GM18873 (cell line): ENCODE measurements at regions not wholly inside any gene's neighbourhood (a gene's known extent, or its start where the extent isn't known, plus 50 kb on each side); places are given as distances from the start of the nearest gene placed in this dataset.
"Not testable (repeated sequence)": the region's sequence is repeated elsewhere in the genome, so short reads cannot be mapped to it uniquely, and the experiment has no call there.

Experiments used
- ATAC-seq: cut with Tn5 transposase; IDR thresholded peaks from one replicate; pipeline ENCODE4 v1.9.1; 2021; ENCODE audit warnings: mild to moderate bottlenecking, moderate library complexity, moderate number of reproducible peaks; ENCODE audit not compliant: unreplicated experiment, low FRiP score

- not testable (repeated sequence) for ATAC-seq
Measured at GRCh38 chr7:76736724-76737123, 109.6 kb upstream of the POMZP3 start.

DNA sequence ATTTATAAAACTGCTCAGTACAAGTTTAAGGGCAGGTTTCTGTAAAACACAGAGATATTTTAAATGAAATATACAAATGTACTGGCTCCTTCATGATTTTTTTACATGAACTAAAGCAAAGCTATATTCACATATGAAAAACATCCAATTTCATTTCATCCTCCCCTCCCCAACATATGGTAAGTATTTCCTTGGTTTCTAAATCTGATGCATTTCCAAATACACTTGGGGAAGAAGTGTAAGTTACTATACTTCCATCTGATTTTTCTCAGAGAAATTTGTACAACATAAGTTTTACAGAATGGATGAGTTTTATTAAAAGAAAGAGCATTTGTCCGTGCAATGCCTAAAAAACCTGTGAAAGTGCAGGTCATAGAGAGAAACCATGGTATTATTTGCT lies 109.0 kb upstream of the POMZP3 start:
- not testable (repeated sequence) for ATAC-seq

- not testable (repeated sequence) for ATAC-seq
Measured at GRCh38 chr7:76735668-76736067, 108.6 kb upstream of the POMZP3 start.

- ATAC-seq = not testable (repeated sequence)
Measured at GRCh38 chr7:76728571-76728974, 101.5 kb upstream of the POMZP3 start.

- not testable (repeated sequence) for ATAC-seq
Measured at GRCh38 chr7:76723928-76724327, 96.8 kb upstream of the POMZP3 start.

GRCh38 chr7:76716551-76716950 lies 89.5 kb upstream of the POMZP3 start:
- ATAC-seq = not testable (repeated sequence)

- ATAC-seq = not testable (repeated sequence)
Measured at GRCh38 chr7:76712926-76713325, 85.8 kb upstream of the POMZP3 start.

- ATAC-seq = not testable (repeated sequence)
Measured at GRCh38 chr7:76711648-76712047, 84.6 kb upstream of the POMZP3 start.

DNA sequence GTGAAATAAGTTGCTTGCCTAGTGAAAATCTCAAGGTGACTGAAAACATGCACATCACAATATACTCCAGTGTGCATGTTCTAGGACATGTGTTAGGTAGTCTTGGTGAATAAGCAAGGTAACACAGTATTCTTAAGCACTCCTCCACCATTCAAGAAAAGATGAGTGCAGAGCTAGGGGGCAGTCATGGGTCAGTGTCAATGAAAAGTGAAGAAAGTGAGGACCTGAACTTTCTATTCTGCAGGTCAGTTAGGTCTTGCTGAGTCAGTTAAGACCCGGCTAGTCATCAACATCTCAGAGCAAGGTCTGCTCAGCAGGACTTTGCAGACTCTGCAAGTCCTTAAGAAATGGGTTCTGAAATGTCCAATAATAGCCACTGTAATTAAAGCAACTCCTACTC lies 82.6 kb upstream of the POMZP3 start:
- ATAC-seq = not testable (repeated sequence)

DNA sequence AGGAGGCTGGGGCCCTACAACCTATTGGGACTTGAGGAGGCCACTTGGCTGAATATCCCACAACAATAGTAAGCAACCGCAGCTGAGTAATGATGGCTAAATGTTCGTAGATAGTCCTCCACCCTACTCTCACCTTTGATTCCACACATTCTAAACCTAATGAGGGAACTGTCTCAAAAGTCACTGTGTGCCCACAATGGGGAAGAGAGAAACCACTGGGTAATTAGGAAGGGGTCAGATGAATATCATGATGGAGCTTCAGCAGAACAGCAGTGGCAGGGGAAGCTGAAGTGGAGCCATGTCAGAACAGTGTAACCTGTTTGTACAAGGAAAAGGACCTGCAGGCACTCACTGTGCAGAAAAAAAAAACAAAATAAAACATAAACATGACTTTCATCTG lies 81.4 kb upstream of the POMZP3 start:
- not testable (repeated sequence) for ATAC-seq

GRCh38 chr7:76703815-76704214 lies 76.7 kb upstream of the POMZP3 start:
- ATAC-seq = not testable (repeated sequence)

DNA sequence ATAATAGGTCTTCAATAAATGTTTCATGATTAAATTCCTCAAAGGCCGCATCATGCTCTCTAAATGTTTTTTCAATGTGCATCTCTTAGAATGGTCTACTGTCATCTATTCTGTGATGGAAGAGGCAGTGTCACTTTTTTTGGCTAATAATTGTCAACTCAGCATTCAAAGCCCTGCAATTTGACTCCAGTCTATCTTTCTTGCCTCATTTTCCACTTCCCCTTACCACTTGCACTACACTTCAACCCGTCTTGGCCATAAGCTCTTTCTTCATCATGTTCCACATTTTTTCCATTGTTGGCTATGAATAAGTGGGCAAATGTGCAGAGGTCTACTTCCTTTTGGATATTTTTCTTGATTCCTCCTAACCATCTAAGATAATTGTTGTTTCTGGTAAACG lies 59.2 kb upstream of the POMZP3 start:
- not testable (repeated sequence) for ATAC-seq

DNA sequence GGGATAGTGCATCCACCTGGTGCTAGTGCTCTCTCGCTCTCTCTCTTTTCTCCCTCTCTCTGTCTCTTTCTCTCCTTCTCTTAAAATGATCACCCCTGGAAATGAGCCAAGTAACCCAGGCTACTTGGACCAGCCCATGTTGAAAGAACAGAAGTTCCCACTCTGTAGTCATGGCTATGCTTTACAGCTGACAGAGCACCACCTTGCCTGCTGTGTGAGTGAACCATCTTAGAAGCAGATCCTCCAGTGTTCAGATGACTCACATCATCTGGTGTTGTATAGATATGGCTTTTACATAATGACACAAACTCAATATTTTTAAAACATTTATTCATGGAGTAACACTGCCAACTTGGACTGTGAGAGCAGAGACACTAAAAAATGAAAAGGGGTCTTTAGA lies 57.7 kb upstream of the POMZP3 start:
- ATAC-seq = not testable (repeated sequence)

DNA sequence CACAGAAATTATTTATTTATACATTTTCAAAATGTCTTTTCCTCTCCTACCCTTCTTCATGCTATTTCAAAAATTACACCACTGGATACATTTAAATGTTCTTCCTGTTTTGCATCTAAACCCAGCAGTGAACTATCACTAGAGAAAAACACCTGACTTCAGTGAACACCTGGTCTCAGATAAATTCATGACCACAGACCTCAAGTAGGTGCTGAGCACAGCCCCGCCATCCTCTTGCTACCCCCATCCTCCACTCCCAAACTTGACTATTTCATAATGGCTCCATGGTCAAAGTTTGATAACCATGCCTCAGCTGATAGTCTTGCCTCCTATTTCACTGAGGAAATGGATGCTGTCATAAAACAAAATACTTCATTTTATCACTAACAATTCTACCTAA lies 56.6 kb upstream of the POMZP3 start:
- ATAC-seq = not testable (repeated sequence)

DNA sequence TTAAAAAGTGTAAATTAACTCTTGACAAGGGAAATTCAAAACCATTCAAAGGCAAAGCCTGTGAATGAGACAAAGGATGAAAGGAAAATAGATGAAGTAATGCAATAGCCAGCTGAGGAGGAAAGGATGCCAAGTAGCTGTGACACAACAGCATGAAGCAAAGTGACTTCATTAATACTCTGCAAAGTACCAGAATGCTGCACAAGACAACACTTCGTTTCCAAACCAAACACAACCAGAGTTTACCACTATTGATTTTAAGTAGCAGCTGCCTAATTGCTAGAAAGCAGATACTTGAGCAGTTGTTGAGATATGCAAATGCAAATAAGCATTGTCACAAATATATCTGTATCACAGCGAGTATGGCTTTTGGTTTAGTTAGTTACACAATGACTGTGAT lies 54.7 kb upstream of the POMZP3 start:
- not testable (repeated sequence) for ATAC-seq

- ATAC-seq = not testable (repeated sequence)
Measured at GRCh38 chr7:76679174-76679573, 52.1 kb upstream of the POMZP3 start.

- not testable (repeated sequence) for ATAC-seq
Measured at GRCh38 chr7:76678500-76678899, 51.4 kb upstream of the POMZP3 start.

DNA sequence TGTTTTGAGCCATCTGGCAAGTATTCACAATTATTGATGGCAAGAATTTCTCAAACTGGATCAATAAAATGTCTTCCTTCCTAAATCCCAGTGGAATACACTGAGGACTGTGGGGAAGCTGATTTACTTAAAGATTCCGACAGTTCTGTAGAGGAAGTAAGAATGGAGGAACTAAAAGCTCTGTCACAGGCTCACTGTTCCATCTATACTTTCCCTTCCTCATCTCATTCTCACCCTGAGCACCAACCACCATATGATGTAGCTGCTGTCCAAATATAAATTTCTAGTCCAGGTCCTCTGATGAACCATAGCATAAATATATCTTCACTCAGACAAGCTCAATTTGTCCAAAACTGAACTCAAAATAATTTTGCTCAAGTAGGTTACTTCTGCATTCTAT lies 49.8 kb upstream of the POMZP3 start:
- not testable (repeated sequence) for ATAC-seq
